ENCODE measurements at regions not wholly inside any gene's neighbourhood (a gene's known extent, or its start where the extent isn't known, plus 50 kb on each side); places are given as distances from the start of the nearest gene placed in this dataset.
"Not testable (repeated sequence)": the region's sequence is repeated elsewhere in the genome, so short reads cannot be mapped to it uniquely, and the experiment has no call there.

GRCh38 chr6:27742833-27743573, 169.2 kb downstream of the OR2B2 start:
- DNase-seq (ENCODE audit: low read depth): no peak

GRCh38 chr6:27739902-27740301, 172.3 kb downstream of the OR2B2 start:
- not testable (repeated sequence) for DNase-seq (ENCODE audit: low read depth)

- no peak for DNase-seq (ENCODE audit: low read depth)
Measured at GRCh38 chr6:27736686-27737085, 175.5 kb downstream of the OR2B2 start.

GRCh38 chr6:27728442-27728841, 183.8 kb downstream of the OR2B2 start:
- no peak for DNase-seq (ENCODE audit: low read depth)

GRCh38 chr6:27726619-27727023, 185.6 kb downstream of the OR2B2 start:
- DNase-seq (ENCODE audit: low read depth): no peak

GRCh38 chr6:27720607-27721580, 191.3 kb downstream of the OR2B2 start:
- no peak for DNase-seq (ENCODE audit: low read depth)

- not testable (repeated sequence) for DNase-seq (ENCODE audit: low read depth)
Measured at GRCh38 chr6:27719039-27719438, 193.2 kb downstream of the OR2B2 start.

GRCh38 chr6:27706431-27706830, 205.8 kb downstream of the OR2B2 start:
- no peak for DNase-seq (ENCODE audit: low read depth)

GRCh38 chr6:27700337-27700736, 211.9 kb downstream of the OR2B2 start:
- no peak for DNase-seq (ENCODE audit: low read depth)

- no peak for DNase-seq (ENCODE audit: low read depth)
Measured at GRCh38 chr6:27694547-27694874, 217.7 kb downstream of the OR2B2 start.

- no peak for DNase-seq (ENCODE audit: low read depth)
Measured at GRCh38 chr6:27693766-27694546, 218.2 kb downstream of the OR2B2 start.

- DNase-seq (ENCODE audit: low read depth): not testable (repeated sequence)
Measured at GRCh38 chr6:27692133-27692532, 219.2 kb upstream of the ZNF184 start.

GRCh38 chr6:27688014-27688586, 215.2 kb upstream of the ZNF184 start:
- DNase-seq (ENCODE audit: low read depth): peak; percentile 77

GRCh38 chr6:27687154-27688013, 214.5 kb upstream of the ZNF184 start:
- peak; percentile 53 for DNase-seq (ENCODE audit: low read depth)

GRCh38 chr6:27685279-27685678, 212.4 kb upstream of the ZNF184 start:
- DNase-seq (ENCODE audit: low read depth): no peak

GRCh38 chr6:27684264-27685211, 211.6 kb upstream of the ZNF184 start:
- peak; percentile 42 for DNase-seq (ENCODE audit: low read depth)

- no peak for DNase-seq (ENCODE audit: low read depth)
Measured at GRCh38 chr6:27679964-27680694, 207.2 kb upstream of the ZNF184 start.

- DNase-seq (ENCODE audit: low read depth): no peak
Measured at GRCh38 chr6:27679308-27679963, 206.5 kb upstream of the ZNF184 start.

GRCh38 chr6:27678469-27678868, 205.6 kb upstream of the ZNF184 start:
- DNase-seq (ENCODE audit: low read depth): no peak

All from stimulated activated CD8-positive, alpha-beta memory T cell treated with anti-CD3 and anti-CD28 coated beads, Interleukin-7, amount 100 ng/mL, for 24 hours (primary cell).